Ammon's horn (tissue), 1 donor: ENCODE measurements at regions not wholly inside any gene's neighbourhood (a gene's known extent, or its start where the extent isn't known, plus 50 kb on each side); places are given as distances from the start of the nearest gene placed in this dataset.
"Not testable (repeated sequence)": the region's sequence is repeated elsewhere in the genome, so short reads cannot be mapped to it uniquely, and the experiment has no call there.

ENCODE experiments used
- DNase-seq: peaks from one replicate; pipeline ENCODE4 v3.0.0-alpha.2; 2016; ENCODE audit warnings: low spot score

DNA sequence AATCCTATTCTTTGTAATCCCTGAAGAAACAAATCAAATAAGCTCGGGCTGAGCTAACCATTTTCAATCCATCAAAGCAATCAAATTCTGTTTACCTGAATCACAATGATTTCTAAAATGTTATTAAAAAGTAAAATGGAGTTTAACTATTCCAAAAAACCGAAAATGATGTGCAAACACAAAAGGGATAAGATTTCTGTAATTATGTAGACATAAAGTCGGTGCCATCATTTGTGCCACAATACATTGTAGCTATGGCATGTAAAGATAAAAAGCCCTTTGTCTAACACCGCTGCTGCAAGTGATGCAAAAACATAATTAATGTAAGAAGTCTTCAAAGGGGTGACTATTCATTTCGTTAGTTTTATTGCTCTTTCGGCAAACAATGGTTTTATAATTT, 125.1 kb upstream of the FAM204A start:
- DNase-seq = no peak

DNA sequence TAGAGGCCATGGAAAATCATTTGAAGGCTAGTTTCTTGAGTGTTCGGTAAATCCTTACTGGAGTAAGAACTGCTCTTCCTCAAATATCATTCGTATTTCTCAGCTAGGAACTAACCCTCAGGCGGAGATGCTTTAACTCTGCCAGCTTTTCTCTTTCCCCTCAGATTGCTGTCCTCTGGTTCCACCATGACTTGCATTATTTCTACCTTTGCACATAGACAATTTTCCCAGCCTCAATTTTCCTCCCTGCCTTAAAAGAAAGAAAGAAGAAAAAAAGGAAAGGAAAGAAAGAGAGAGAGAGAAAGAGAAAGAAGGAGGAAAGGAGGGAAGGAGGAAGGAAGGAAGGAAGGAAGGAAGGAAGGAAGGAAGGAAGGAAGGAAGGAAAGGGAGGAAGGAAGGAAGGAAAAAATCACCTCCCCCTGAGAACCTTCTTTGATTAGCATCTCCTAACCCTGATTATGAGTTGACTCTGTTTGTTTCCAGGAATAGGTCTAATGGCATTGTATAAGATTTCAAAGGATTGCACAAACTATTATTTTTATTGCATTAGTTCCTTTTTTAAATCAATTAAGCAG, 123.3 kb upstream of the FAM204A start:
- no peak for DNase-seq

DNA sequence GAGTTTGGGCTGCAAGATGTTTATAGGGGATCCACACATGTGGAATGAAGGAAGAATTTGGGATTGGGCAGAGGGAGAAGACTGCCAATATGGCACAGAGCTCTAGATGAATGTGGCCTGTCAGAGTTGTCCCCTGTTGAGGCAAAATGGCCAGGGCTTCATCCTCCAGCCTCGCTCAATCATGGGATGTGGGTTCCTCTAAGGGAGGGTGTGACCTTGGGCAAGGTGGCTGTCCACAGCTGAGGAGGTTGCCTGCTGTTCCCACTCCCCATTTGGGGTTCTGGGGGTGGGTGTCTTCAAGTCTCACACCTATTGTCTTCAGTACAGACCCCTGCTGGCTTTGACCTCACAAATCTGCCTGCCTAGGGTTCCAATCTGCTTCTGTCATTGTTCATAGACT, 121.6 kb upstream of the FAM204A start:
- DNase-seq = no peak

DNA sequence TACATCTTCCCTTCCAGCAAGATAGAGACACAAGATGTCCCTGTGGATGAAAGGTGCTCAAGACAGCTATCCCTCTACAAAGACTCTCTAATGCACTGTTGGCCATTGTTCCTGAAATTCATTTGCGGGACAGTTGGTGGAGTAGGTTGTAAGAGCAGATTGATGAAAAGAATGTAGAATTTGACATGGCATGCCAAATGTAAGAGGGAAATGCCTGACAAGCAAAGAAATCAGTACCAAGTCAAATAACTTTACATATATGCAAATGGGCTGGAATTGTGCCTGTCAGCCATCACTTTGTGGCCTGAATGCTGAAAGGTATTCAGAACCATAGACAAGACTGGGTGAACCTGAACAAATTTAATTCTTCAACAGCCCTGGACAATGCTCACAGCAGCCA, 120.3 kb upstream of the FAM204A start:
- DNase-seq = no peak

DNA sequence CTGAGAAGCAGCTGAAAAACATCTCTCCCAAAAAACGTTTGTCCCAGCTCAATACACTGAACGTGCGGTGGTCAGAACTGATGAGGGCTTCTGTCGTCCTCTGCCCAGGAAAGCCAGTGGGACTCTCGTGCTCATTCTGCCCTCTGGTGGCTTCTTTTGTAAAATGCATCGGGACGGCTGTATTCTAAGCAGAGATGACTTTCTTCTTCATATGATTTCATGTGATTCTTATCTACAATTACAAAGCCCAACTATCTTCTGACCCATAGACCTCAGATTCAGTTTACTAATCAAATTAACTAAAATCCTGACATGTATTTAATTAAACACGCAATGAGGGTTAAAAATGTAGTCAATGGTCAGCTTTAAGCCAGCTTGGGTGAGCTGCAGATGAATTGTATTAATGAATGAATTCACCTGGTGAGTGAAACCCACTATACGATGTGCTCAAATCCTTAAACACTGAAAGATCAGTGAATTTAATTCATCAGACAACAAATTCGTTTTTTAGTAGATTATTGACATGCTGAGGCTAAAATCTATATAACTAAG, 117.6 kb upstream of the FAM204A start:
- peak; percentile 79 for DNase-seq

DNA sequence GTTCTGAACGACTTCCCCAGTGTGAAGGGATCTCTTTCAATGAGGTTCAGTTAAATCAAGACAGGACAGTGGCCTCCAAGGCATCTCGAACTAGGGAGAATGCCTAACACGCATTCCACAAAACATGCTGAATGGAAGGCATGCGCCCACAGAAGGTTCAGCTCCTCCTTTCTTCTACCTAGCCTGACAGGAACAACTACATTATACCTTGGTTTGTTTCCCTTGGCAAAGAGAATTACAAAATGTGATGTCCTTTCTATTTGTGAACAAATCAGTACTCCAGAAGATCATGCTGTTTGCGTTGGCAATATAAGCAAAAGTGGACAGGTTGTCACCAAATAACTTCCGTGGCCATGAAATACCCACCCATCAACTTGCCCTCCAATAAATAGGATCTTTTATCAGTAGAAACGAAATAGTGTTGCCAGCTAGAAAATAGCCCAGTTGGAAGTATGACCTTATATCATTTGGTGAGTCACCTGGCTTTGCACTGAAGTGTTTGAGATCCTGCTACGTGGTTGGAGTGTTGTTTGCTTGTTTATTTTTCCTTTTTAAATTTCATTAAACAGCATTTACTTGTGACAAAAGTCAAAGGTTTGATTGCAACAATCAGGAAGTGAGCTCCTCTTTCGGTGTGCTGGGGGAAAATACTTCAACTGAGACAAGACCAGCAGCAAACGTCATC, 117.0 kb upstream of the FAM204A start:
- no peak for DNase-seq

DNA sequence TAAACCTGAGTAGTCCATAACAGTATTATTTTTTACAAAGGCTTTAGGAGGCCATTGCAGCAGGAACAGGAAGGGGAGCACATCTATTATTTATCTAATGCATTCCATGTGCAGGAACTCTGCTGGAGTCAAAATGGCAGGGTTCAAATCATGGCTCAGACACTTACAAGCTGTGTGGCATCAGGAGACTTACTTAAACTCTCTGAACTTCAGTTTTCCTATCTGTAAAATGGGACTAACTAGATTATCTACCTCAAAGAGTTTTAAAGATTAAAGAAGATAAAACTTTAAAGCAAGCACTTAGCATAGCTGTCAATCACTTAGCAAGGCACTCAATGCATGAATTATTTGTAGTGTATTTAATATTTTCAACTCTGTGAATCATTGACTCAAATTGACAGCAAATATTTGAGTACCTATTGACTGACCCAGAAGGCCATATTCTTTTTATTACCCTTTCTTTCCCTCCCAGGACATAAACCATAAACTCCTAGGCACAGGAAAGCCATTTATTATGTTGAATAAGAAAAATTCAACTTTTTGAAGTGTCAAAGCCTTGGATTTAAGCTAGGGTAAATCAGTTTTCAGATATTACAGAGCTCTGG, 115.8 kb upstream of the FAM204A start:
- no peak for DNase-seq

DNA sequence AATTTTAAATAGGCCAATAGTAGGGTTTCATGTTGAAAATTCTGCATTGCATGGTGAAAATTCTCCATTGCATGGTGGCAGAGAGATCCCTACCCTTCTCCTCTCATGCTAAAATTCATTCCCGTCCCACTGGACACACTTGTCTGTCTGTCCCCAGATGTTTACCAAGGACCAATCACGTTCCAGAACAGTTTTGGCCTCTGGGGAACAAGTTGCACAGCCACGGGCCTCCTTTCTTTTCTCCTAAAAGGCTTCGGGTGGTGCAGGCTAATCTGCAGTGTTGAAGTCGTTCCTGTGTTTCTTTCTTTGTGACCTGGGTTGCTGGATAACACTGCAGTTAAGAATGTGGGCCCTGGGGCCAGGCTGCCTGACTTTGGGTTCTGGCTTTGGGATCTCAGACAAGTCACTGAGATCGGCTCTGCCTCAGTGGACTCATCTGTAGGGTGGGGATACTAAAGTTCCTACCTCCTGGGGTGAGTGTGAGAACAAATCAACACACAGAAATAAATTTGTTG, 113.1 kb upstream of the FAM204A start:
- DNase-seq = no peak

DNA sequence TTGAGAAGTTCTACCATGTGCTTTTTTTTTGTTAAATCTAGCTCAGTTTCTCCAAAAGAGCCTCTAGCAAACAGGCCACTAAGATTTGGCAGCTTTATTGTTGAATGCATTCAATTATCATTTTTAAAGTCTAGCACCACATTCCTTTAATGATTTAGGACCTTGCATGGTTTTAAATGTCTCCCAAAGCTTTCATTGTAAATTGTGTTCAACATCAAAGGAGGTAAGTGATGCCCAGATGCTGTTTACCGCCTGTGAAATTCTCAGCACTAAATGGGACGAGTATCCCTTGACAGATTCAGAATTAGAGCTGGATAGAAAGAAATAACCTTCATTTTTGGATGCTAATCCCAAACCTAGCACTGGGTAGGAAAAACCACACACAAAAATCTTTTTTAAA, 112.1 kb upstream of the FAM204A start:
- no peak for DNase-seq

DNA sequence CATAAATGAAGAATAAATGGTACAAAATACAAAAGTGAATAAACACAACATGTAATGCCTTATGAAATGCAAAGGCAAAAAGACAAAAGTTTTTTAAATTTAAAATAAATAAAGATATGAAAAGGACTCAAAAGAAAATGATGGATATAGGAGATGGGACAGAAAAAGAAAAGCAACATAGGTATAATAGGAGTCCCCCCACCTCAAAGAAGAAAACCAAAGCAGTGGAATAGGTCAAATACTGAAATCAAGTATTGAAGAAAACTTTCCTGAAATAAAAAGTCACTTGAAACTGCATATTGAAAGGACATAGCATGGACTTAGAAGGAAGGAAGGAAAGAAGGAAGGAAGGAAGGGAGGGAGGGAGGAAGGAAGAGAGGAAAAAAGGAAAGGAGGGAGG, 110.0 kb upstream of the FAM204A start:
- DNase-seq = no peak

DNA sequence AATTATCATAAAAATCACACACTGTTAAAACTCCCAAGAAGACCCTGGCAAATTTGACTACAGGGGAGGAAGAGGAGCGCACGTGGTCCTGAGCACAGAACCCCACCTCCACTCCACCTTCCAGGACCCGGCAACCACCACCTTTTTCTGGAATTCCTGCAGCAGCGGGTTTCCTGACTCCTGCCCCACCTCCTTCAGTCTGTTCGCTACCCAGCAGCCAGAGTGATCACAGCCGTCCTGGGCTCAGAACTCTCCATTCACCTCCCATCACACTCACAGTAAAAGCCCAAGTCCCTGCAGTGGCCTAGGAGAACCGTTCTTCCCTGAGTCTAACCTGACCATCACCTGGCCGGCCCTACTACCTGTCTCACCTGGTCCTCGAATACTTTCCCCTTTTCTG, 107.4 kb upstream of the FAM204A start:
- no peak for DNase-seq

DNA sequence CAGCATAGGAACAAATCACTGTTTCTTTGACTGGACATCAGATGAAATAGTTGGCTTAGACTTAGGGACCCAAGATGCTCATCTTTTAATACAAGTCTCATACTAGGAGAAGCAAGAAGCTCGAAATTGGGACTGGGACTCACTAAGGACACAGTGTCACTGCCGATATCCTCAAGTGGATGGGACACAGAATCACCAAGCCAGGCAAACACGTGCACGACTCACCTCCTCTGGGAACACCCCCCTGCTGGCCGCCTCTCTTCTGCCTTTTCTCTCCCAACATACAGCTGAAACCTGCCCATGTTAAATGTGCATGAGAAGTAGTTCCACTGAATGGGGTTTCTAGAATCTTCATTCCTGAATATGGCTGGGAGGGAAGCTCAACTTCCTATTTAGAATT, 106.6 kb upstream of the FAM204A start:
- no peak for DNase-seq

DNA sequence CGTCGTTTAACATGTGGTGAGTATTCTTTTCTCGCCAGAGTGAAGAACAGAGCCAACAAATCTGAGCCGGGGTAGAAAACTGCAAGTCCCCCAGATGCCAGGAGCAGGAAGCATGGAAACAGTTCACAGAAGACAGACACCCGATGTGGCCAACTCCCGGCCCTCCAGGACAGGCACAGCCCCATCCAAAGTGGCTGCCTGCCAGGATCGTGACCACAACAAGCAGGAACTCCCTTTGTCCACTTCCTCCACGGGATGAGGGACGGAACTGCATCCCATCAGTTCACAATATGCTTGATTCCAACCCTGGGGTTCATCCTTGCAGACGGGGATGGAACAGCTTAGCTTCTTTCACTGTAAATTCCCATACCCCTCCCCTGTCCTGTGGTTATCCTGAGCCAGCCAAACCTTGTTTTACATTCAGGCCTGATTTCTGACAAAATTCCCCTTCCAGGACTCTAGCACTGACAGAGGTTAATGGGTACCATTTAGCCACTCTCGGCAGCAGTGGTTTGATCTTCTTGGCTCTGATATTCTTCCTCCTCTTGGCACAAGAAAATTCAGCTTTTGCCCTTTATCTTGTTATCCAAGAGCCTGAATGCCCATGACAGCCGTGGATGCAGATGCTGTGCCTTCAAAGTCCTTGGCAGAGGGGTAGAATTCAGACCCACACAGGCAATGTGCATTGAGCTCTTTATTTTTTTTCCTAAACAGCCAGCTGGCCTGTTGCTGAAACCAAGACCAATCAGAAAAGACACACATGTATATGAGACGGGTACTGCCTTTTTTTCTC, 105.5 kb upstream of the FAM204A start:
- peak; percentile 45 for DNase-seq

DNA sequence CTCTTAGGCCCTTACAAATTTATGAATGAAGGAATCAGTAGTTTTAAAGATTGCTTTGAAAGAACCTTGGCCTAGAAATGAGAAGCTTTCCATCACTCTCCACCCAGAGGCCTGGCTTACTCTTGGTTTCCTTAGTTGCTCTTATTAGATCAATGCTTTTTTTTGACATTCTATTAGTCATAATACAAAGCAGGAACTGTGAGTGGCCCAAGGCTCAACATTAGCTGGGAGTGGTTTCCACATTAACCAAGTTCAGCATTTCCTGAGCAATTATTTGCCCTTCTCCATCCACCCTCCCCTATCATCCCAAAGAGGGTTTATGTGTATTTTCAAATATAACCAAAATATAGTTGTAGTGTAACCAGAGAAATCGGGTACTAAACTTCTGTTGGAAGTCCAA, 103.4 kb upstream of the FAM204A start:
- no peak for DNase-seq

DNA sequence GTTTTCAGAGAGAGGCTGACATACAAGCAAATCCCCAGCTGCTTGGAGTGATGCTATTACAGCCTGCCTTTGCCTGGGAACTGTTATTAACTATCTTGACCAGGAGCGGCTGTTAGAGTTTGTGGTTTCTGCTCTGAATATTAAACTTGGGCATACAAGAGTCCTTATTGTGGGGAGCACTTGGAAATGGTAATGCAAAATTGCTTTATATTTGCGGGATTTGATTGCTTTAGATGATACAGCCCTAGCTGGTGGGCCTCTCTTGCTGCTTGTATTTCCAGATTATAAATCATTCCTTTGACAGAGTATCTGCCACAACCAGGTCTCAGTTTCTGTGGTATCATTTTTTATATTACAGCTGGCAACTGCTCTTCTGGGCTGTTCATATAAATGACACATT, 101.9 kb upstream of the FAM204A start:
- DNase-seq = no peak

DNA sequence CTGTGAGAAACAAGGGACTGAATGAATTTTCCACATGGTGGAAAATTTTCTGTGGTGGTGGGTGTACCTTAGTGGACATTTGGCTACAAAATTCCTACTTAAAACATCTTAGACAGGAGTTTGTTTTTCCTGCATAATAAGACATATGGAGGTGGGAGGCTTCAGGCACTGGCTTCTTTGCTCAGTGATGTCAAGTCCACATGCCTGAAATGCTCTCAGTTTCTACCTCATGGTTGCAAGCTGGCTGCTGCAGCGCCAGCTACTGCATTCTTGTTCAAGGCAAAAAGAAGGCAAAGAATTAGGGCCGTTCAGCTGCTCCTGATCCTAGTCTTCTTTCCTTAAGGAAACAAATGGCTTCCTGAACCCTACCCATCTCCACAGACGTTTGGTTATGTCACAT, 99.9 kb upstream of the FAM204A start:
- no peak for DNase-seq

DNA sequence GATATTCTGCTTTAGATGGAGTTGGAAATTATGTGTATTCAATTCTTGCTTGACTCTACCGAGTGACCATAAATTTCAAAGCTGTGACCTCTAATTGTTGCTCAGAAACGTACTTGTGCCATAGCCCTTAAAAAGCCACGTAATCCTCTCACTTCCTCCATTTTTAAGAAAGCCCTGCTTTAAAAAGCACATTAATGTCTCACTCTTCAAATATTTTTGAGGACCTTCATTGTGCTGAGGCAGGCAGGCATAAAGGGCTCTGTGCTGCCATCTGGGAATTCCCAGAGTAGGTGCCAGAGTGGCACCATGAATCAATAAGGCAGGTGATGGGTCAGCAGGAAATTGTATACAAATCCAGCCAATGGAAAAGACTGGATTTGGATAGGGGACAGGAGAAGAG, 97.7 kb upstream of the FAM204A start:
- no peak for DNase-seq

DNA sequence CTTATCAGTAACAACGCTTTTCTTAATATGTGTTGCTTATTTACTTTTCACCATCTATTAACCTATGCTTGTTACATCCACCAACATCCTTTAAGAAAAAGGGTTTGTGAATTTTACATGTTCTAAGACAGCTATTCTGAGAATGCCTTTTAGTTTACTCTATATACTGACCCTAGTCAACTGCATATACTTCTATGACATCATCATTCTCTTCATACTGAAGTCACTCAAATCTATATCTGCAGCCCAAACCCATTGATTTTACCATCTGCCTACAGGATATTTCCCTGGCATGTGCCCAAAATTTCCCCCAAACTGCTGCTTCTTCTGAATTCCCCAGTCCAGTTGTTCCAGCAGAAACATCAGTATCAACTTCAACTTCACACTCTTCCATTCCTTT, 94.6 kb upstream of the FAM204A start:
- DNase-seq = no peak

DNA sequence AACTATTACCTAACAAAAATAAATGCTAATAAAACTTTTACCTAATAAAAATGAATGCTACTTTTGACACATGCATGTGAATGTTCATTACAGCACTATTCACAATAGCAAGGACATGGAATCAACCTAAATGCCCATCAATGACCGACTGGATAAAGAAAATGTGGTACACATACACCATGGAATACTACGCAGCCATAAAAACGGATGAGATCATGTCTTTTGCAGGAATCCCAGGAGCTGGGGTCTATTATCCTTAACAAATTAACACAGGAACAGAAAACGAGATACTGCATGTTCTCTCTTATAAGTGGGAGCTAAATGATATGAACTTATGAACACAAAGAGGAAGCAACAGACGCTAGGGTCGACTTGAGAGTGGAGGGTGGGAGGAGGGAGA, 88.1 kb upstream of the FAM204A start:
- DNase-seq = no peak

DNA sequence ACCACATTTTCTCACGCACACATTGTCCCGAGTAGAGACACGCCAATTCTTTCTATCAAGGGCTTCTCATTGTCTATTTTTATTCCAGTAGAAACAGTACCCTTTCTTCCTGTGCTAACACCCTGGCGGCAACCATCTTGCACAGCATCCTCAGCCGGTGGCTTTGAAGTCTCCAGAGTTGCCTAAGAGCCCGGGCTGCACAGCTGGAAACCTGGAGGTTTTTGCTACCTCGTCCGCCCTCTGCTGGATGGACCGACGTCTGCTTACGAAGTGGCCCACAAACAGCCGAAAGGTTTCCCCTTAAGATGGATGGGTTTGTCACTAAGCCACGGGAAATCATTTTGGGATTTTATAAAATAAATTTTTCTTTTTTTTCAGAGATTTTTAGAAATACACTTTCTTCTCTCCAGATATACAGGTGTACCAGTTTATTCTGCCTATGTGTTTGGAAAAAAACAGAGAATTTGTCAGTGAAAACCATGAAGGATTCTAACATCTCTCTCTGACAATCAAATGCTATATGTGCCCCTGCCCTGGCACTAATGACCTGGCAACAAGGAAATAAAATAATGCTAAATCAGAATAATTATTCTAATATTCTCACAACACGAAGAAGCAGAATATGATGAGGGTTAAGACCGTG, 81.8 kb upstream of the FAM204A start:
- peak; percentile 72 for DNase-seq

DNA sequence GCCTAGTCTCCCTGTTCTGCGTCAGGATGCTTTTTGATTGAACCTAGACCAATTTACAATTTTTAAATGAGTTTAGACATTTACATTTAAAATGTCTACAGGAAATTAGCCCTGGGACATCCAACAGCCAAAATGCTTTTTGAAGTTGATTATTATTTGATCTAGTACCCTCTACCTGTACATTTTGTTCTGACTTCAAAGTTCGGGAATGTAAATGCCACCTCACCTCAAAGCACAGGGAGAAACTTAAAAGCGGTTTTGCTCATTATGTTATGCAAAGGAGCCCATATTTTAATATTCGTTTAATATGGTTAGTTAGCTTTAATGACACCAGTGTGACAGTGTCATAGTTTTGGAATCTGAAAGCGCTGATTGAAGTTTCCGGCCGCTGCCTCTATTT, 80.1 kb upstream of the FAM204A start:
- no peak for DNase-seq

DNA sequence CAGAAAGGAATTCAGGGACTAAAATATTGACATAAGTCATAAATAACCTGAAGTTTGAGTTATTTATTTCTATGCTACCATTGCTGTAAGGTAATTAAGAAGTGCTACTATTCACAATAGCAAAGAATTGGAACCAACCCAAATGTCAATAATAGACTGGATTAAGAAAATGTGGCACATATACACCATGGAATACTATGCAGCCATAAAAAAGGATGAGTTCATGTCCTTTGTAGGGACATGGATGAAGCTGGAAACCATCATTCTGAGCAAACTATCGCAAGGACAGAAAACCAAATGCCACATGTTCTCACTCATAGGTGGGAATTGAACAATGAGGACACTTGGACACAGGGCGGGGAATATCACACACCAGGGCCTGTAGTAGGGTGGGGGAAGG, 77.9 kb upstream of the FAM204A start:
- DNase-seq = not testable (repeated sequence)
